SU-DHL-6 (cell line): ENCODE measurements at regions not wholly inside any gene's neighbourhood (a gene's known extent, or its start where the extent isn't known, plus 50 kb on each side); places are given as distances from the start of the nearest gene placed in this dataset.

Experiments
- H2AFZ ChIP-seq: fragments of 200-600 bp; sonication (generic); 2 replicates; pipeline ENCODE4 v1.6.1; 2014; ENCODE audit warnings: low read depth, mild to moderate bottlenecking, moderate library complexity, mixed read lengths, antibody characterized with exemption, low read length; ENCODE audit not compliant: severe bottlenecking
- H3F3A ChIP-seq: fragments of 200-600 bp; shearing (Covaris generic); 2 replicates; pipeline ENCODE4 v1.6.0; 2016; ENCODE audit warnings: antibody characterized with exemption, mild to moderate bottlenecking; ENCODE audit not compliant: insufficient read depth
- H3K27ac ChIP-seq: fragments of 200-600 bp; sonication (generic); 2 replicates; pipeline ENCODE4 v1.5.1; 2016; ENCODE audit warnings: low read depth, mild to moderate bottlenecking, low read length, moderate library complexity, mixed read lengths
- H3K27me3 ChIP-seq: fragments of 200-600 bp; sonication (generic), shearing (Covaris generic); 2 replicates; pipeline ENCODE4 v1.6.0; 2014; ENCODE audit warnings: mild to moderate bottlenecking, low read length
- H3K36me3 ChIP-seq: fragments of 200-600 bp; sonication (generic); 2 replicates; pipeline ENCODE4 v1.6.1; 2014; ENCODE audit warnings: mild to moderate bottlenecking, low read length, mixed read lengths
- H3K4me2 ChIP-seq: fragments of 300-600, 200-600 bp; shearing (Covaris generic), sonication (generic); 2 replicates; pipeline ENCODE4 v1.6.0; 2014; ENCODE audit warnings: low read length, low read depth, mild to moderate bottlenecking; ENCODE audit not compliant: poor library complexity, severe bottlenecking
- H3K4me3 ChIP-seq: fragments of 200-600 bp; sonication (generic); 2 replicates; pipeline ENCODE4 v1.5.1; 2014; ENCODE audit warnings: antibody characterized with exemption, low read length, mild to moderate bottlenecking, mixed read lengths; ENCODE audit not compliant: insufficient read depth, poor library complexity, severe bottlenecking
- H3K79me2 ChIP-seq: fragments of 200-600 bp; sonication (generic); 2 replicates; pipeline ENCODE4 v1.6.1; 2014; ENCODE audit warnings: mild to moderate bottlenecking, low read length, moderate library complexity; ENCODE audit not compliant: insufficient read depth
- H3K9ac ChIP-seq: fragments of 200-600 bp; sonication (generic); 2 replicates; pipeline ENCODE4 v1.7.0; 2014; ENCODE audit warnings: mild to moderate bottlenecking, low read length
- H3K9me2 ChIP-seq: fragments of 200-600 bp; sonication (generic); replicated peaks from 2 replicates; pipeline ENCODE4 v1.6.1; 2014; ENCODE audit warnings: low read length; ENCODE audit not compliant: insufficient read depth
- H3K9me3 ChIP-seq: fragments of 200-600 bp; sonication (generic); 2 replicates; pipeline ENCODE4 v1.6.1; 2014; ENCODE audit warnings: low read length, mixed read lengths; ENCODE audit not compliant: insufficient read depth
- H4K20me1 ChIP-seq: fragments of 200-600 bp; sonication (generic); 2 replicates; pipeline ENCODE4 v1.6.1; 2014; ENCODE audit warnings: low read depth, mild to moderate bottlenecking, antibody characterized with exemption, low read length, moderate library complexity, mixed read lengths
- EZH2phosphoT487 ChIP-seq: fragments of 200-600 bp; sonication (generic), shearing (Covaris generic); conservative IDR thresholded peaks from 2 replicates; pipeline ENCODE4 v1.6.1; 2018; ENCODE audit warnings: mild to moderate bottlenecking, antibody characterized with exemption, low read length, moderate library complexity, mixed read lengths
- TF ChIP-seq, protein P1 (sequence below): fragments of 200-600 bp; sonication (generic); IDR thresholded peaks from one replicate; pipeline ENCODE4 v1.5.1; 2017; ENCODE audit warnings: antibody characterized with exemption, mild to moderate bottlenecking, low read length, moderate library complexity; ENCODE audit not compliant: insufficient read depth, poor library complexity, severe bottlenecking

GRCh38 chr3:117754841-117755240, 1045.3 kb downstream of the TUSC7 start:
- H3K4me3 ChIP-seq = no peak overlapping the region
- H3K27ac ChIP-seq = no peak overlapping the region
- no peaks in the 10 kb centered on the region for H3K9me2 ChIP-seq
- no peaks in the 10 kb centered on the region for H3K36me3 ChIP-seq
- TF ChIP-seq, protein P1, sequence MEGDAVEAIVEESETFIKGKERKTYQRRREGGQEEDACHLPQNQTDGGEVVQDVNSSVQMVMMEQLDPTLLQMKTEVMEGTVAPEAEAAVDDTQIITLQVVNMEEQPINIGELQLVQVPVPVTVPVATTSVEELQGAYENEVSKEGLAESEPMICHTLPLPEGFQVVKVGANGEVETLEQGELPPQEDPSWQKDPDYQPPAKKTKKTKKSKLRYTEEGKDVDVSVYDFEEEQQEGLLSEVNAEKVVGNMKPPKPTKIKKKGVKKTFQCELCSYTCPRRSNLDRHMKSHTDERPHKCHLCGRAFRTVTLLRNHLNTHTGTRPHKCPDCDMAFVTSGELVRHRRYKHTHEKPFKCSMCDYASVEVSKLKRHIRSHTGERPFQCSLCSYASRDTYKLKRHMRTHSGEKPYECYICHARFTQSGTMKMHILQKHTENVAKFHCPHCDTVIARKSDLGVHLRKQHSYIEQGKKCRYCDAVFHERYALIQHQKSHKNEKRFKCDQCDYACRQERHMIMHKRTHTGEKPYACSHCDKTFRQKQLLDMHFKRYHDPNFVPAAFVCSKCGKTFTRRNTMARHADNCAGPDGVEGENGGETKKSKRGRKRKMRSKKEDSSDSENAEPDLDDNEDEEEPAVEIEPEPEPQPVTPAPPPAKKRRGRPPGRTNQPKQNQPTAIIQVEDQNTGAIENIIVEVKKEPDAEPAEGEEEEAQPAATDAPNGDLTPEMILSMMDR = no peak
- TF ChIP-seq EZH2phosphoT487 = no peak
- H3K4me2 ChIP-seq = no peak overlapping the region
- H3K9me3 ChIP-seq = no peaks in the 10 kb centered on the region
- no peaks in the 10 kb centered on the region for H3K27me3 ChIP-seq
- no peaks in the 10 kb centered on the region for H3F3A ChIP-seq
- H4K20me1 ChIP-seq = no peaks in the 10 kb centered on the region
- H2AFZ ChIP-seq = no peak overlapping the region
- H3K79me2 ChIP-seq = no peaks in the 10 kb centered on the region
- no peak overlapping the region for H3K9ac ChIP-seq

DNA sequence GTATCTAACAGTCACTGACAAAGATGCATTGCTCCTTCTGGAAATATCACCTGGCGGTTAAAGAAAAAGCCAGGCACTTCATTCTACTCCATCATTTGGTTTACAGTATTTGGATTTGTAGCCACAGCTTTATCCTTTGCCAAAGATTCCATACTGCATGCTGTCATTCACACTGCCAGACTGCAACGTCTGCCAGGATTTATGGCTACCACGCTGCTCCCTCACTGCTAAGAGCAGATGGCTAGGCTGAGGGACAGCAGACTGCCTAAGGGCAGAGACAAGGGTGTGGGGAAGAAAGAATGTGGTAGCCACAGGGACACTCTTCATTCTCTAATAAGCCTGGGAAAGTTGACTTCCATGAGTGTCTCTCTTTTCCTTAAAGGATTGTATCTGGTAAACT, 1047.0 kb downstream of the TUSC7 start:
- H3K9me2 ChIP-seq = no peaks in the 10 kb centered on the region
- no peak overlapping the region for H2AFZ ChIP-seq
- no peak overlapping the region for H3K27ac ChIP-seq
- no peak overlapping the region for H3K4me2 ChIP-seq
- H3K4me3 ChIP-seq = no peak overlapping the region
- H3K9ac ChIP-seq = no peak overlapping the region
- H3K27me3 ChIP-seq = no peaks in the 10 kb centered on the region
- H4K20me1 ChIP-seq = no peaks in the 10 kb centered on the region
- TF ChIP-seq, protein P1 = no peak
- no peak for TF ChIP-seq EZH2phosphoT487
- H3F3A ChIP-seq = no peaks in the 10 kb centered on the region
- H3K36me3 ChIP-seq = no peaks in the 10 kb centered on the region
- no peaks in the 10 kb centered on the region for H3K79me2 ChIP-seq
- H3K9me3 ChIP-seq = no peaks in the 10 kb centered on the region

- Histone ChIP-seq H3F3A (no peaks in the 10 kb centered on the region), H3K27me3 (no peaks in the 10 kb centered on the region), H3K4me3 (no peak overlapping the region), H3K9me2 (no peaks in the 10 kb centered on the region), H3K4me2 (no peak overlapping the region), H3K9me3 (no peaks in the 10 kb centered on the region), H3K36me3 (no peaks in the 10 kb centered on the region), H2AFZ (no peak overlapping the region), H3K9ac (no peak overlapping the region), H3K79me2 (no peaks in the 10 kb centered on the region), H4K20me1 (no peaks in the 10 kb centered on the region), H3K27ac (no peak overlapping the region)
- no peak for TF ChIP-seq EZH2phosphoT487
- TF ChIP-seq, protein P1 = no peak
Measured at GRCh38 chr3:117761703-117762620, 1052.4 kb downstream of the TUSC7 start.
